ENCODE measurements at regions not wholly inside any gene's neighbourhood (a gene's known extent, or its start where the extent isn't known, plus 50 kb on each side); places are given as distances from the start of the nearest gene placed in this dataset.

DNA sequence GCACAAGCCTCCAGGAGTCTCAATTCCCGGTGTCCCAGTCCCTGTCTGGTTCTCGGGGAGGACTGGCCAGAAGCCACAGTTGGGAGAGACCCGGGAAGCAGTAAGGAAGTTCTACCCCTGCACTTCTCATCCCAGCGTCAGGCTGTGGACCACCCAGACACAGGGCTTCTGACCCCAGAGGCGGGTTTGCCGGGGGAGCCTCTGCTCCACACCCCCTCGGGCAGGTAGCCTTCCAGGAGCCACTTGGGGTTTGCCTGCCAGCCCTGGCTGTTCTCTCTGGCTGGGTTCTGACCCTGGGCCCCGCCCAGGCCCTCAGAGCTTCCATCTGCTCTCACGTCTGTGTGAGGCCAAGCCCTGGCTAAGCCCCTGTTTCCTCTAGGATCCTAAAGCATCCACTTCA is 94.4 kb upstream of the GPC1 start:
- Histone ChIP-seq H3K4me1 (ENCODE audit: insufficient read depth, low read length) (no peaks in the 10 kb centered on the region), H3K4me3 (ENCODE audit: low read depth in 1 of 2, low read length in 2 of 2) (no peak overlapping the region), H3K36me3 (ENCODE audit: insufficient read depth, low read length) (no peaks in the 10 kb centered on the region), H3K27ac (ENCODE audit: low read depth, low read length) (no peak overlapping the region), H3K9me3 (ENCODE audit: low read length) (no peaks in the 10 kb centered on the region), H3K9ac (ENCODE audit: low read length) (no peak overlapping the region), H3K27me3 (ENCODE audit: control insufficient read depth in 1 of 2, insufficient read depth in 2 of 2, low read length in 2 of 2) (no peaks in the 10 kb centered on the region)

DNA sequence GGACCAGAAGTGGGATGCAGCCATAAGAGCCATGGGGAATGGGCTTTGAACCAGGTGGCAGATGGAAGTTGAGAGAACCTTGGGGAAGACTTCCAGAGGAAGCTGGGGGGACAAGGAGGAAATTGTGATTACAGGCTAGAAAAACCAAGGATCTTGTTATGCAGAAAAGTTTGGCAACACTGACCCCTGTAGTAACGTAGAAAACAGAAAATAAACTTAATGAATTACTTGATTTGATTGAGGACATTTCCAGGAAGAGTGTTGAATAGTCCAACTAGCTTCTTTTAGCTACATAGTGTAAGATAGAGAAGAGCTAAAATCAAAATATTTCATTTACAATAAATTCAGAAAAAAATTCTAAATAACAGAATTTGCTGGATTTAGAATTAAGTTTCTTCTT is 91.9 kb upstream of the GPC1 start:
- Histone ChIP-seq H3K9me3 (ENCODE audit: low read length) (no peaks in the 10 kb centered on the region), H3K27ac (ENCODE audit: low read depth, low read length) (no peak overlapping the region), H3K4me3 (ENCODE audit: low read depth in 1 of 2, low read length in 2 of 2) (no peak overlapping the region), H3K4me1 (ENCODE audit: insufficient read depth, low read length) (no peaks in the 10 kb centered on the region), H3K9ac (ENCODE audit: low read length) (no peak overlapping the region), H3K36me3 (ENCODE audit: insufficient read depth, low read length) (no peaks in the 10 kb centered on the region), H3K27me3 (ENCODE audit: control insufficient read depth in 1 of 2, insufficient read depth in 2 of 2, low read length in 2 of 2) (no peaks in the 10 kb centered on the region)

DNA sequence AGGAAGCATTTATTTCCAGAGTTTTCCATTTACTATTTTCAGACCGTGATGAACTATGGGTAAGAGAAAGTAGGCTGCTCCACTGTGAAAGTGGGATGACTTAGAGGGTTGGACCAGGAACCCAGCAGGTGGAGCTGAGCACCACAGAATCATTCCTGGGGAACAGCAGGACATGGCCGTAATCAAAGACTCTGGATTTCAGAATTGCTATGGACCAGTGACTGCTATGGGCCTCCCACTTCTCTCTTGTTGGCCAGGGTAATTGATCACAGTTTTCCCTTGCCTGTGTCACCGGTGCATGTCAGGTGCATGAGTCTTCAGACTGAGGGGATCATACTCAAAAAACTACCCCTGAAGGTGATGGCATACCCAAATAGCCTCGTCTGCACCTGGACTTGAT is 90.6 kb upstream of the GPC1 start:
- Histone ChIP-seq H3K4me3 (ENCODE audit: low read depth in 1 of 2, low read length in 2 of 2) (no peak overlapping the region), H3K27ac (ENCODE audit: low read depth, low read length) (no peak overlapping the region), H3K4me1 (ENCODE audit: insufficient read depth, low read length) (no peaks in the 10 kb centered on the region), H3K9me3 (ENCODE audit: low read length) (no peaks in the 10 kb centered on the region), H3K9ac (ENCODE audit: low read length) (no peak overlapping the region), H3K36me3 (ENCODE audit: insufficient read depth, low read length) (no peaks in the 10 kb centered on the region), H3K27me3 (ENCODE audit: control insufficient read depth in 1 of 2, insufficient read depth in 2 of 2, low read length in 2 of 2) (no peaks in the 10 kb centered on the region)

DNA sequence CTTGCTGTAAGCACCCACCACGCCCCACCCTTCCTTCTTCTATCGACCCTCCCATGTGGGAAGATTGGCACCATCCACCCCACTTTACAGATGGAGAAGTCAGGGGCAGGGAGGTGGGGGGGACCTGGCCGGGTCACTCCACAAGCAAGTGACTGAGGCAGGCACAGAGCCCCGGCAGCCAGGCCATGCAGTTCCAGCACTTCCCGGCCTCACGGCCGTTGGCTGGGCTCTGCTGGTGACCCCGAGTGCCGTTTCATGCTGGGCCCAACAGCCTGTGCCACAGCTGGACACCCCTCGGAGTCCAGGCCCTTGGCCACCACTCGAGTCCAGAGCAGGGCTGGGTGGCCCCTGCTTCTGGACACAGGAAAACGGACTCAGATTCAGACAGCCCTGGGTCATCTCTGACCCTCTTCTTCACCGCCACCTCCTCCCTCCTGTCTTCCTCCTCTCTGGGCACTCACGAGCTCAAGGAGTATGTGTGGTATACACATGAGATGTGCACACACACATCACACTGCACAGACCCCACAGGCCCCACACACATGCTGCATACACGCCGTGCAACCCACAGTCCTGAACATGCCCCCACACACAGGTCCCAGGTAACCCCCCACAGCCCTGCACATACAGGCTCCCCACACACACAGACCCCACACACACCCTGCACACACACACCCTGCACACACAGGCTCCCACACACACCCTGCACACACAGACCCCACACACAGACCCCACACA is 89.3 kb upstream of the GPC1 start:
- H3K27me3 ChIP-seq (ENCODE audit: control insufficient read depth in 1 of 2, insufficient read depth in 2 of 2, low read length in 2 of 2) = no peaks in the 10 kb centered on the region
- H3K4me3 ChIP-seq (ENCODE audit: low read depth in 1 of 2, low read length in 2 of 2) = no peak overlapping the region
- H3K36me3 ChIP-seq (ENCODE audit: insufficient read depth, low read length) = no peaks in the 10 kb centered on the region
- H3K9me3 ChIP-seq (ENCODE audit: low read length) = no peaks in the 10 kb centered on the region
- no peak overlapping the region for H3K9ac ChIP-seq (ENCODE audit: low read length)
- H3K4me1 ChIP-seq (ENCODE audit: insufficient read depth, low read length) = no peaks in the 10 kb centered on the region
- H3K27ac ChIP-seq (ENCODE audit: low read depth, low read length) = no peak overlapping the region

DNA sequence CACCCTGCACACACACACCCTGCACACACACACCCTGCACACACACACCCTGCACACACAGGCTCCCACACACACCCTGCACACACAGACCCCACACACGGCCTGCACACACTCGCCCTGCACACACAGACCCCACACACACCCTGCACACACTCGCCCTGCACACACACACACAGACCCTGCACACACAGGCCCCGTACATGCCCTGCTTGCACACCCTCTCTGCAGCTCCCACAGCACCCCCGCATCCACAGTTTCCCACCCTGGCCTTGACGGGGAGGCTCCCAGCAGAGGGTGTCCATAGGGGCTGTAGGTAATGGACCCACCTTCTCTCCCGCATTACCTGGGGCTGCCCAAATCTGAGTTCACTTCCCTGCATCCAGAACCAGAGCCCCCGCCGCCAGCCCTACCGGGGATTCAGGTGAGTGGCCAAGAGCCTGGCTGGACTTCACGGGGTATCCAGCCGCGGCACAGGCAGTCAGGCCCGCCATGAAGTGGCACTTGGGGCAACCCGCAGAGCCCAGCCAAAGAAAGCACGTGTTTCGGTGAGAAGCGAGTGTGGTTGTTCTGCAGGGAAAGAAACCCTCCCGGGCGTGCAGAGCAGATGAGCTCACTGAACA is 88.6 kb upstream of the GPC1 start:
- Histone ChIP-seq H3K27me3 (ENCODE audit: control insufficient read depth in 1 of 2, insufficient read depth in 2 of 2, low read length in 2 of 2) (no peaks in the 10 kb centered on the region), H3K4me3 (ENCODE audit: low read depth in 1 of 2, low read length in 2 of 2) (no peak overlapping the region), H3K9ac (ENCODE audit: low read length) (no peak overlapping the region), H3K27ac (ENCODE audit: low read depth, low read length) (no peak overlapping the region), H3K9me3 (ENCODE audit: low read length) (no peaks in the 10 kb centered on the region), H3K36me3 (ENCODE audit: insufficient read depth, low read length) (no peaks in the 10 kb centered on the region), H3K4me1 (ENCODE audit: insufficient read depth, low read length) (peaks cover 5% of the 10 kb centered on the region)

DNA sequence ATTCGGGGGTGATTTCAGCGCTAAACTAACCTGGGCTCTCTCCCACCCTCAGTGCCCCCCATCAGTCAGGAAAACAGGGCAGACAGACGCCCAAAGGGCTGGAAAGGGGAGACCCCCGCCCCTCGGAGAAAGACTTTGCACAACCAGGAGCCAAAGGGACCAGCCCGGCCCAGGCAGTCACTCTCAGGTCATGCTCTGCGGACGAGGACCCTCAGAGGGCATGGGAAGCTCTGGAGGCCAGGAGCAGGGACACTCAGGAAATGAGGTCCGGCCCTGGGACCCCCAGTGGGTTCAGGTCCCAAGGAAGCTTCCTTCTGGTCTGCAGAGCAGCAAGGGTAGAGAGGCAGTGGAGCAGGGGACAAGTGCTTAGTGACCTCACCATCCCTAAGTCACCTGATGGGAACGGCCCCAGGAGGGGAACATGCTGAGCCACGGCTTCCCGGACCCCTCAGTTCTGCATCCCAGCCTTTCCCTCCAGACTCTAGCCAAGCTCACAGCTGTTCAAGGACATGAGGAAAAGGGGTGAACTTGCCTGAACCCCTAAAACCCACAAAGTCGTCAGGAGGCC is 88.0 kb upstream of the GPC1 start:
- no peak overlapping the region for H3K27ac ChIP-seq (ENCODE audit: low read depth, low read length)
- H3K27me3 ChIP-seq (ENCODE audit: control insufficient read depth in 1 of 2, insufficient read depth in 2 of 2, low read length in 2 of 2) = no peaks in the 10 kb centered on the region
- no peak overlapping the region for H3K9ac ChIP-seq (ENCODE audit: low read length)
- peaks cover 11% of the 10 kb centered on the region for H3K4me1 ChIP-seq (ENCODE audit: insufficient read depth, low read length)
- no peak overlapping the region for H3K4me3 ChIP-seq (ENCODE audit: low read depth in 1 of 2, low read length in 2 of 2)
- no peaks in the 10 kb centered on the region for H3K9me3 ChIP-seq (ENCODE audit: low read length)
- no peaks in the 10 kb centered on the region for H3K36me3 ChIP-seq (ENCODE audit: insufficient read depth, low read length)

DNA sequence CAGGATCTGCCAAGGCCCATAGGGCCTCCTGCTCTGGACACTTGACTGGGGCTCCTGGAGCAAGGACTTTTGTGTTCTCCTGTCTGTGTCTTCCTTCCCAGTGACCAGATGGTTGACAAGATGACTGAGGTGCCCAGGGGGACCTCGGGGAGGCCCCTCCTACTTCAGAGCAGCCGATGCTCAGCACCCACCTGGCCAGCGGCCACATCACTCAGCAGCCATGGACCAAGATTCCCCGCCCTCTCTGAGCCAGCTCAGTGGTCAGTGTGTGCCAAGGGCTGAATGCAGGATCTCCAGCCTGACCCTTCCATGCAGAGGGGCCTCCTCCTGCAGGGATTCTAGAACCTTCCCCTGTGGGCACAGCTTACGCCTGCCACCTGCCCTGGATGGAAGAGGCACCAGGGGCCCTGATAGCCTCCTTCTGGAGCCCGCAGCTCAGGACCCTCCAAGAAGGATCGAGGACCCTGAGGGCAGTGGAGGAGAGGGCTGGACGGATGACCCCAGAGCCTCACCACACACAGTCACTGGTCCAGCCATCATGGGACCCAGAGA is 87.4 kb upstream of the GPC1 start:
- no peaks in the 10 kb centered on the region for H3K27me3 ChIP-seq (ENCODE audit: control insufficient read depth in 1 of 2, insufficient read depth in 2 of 2, low read length in 2 of 2)
- H3K4me3 ChIP-seq (ENCODE audit: low read depth in 1 of 2, low read length in 2 of 2) = no peak overlapping the region
- H3K36me3 ChIP-seq (ENCODE audit: insufficient read depth, low read length) = no peaks in the 10 kb centered on the region
- no peaks in the 10 kb centered on the region for H3K9me3 ChIP-seq (ENCODE audit: low read length)
- no peak overlapping the region for H3K27ac ChIP-seq (ENCODE audit: low read depth, low read length)
- H3K9ac ChIP-seq (ENCODE audit: low read length) = no peak overlapping the region
- H3K4me1 ChIP-seq (ENCODE audit: insufficient read depth, low read length) = peaks cover 17% of the 10 kb centered on the region

DNA sequence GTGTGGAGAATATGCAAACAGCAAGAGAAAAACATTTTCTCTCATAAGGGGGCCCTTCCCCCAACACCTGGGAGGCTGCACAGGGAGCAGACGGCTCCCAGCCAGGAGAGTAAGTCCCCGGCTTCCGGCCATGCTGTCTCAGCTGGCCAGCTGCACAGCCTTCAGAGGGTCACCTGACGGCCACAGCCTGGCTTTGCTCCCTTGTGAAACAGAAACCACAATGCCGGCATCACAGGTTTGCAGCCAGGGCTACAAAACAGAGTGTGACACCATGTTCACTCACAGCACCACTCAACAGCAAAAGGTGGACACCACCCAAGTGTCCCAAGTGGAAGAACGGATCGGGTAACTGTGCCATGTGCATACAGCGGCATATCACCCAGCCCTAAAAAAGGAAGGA is 86.9 kb upstream of the GPC1 start:
- Histone ChIP-seq H3K9me3 (ENCODE audit: low read length) (no peaks in the 10 kb centered on the region), H3K4me1 (ENCODE audit: insufficient read depth, low read length) (peaks cover 18% of the 10 kb centered on the region), H3K9ac (ENCODE audit: low read length) (no peak overlapping the region), H3K36me3 (ENCODE audit: insufficient read depth, low read length) (no peaks in the 10 kb centered on the region), H3K27ac (ENCODE audit: low read depth, low read length) (no peak overlapping the region), H3K27me3 (ENCODE audit: control insufficient read depth in 1 of 2, insufficient read depth in 2 of 2, low read length in 2 of 2) (no peaks in the 10 kb centered on the region), H3K4me3 (ENCODE audit: low read depth in 1 of 2, low read length in 2 of 2) (no peak overlapping the region)

DNA sequence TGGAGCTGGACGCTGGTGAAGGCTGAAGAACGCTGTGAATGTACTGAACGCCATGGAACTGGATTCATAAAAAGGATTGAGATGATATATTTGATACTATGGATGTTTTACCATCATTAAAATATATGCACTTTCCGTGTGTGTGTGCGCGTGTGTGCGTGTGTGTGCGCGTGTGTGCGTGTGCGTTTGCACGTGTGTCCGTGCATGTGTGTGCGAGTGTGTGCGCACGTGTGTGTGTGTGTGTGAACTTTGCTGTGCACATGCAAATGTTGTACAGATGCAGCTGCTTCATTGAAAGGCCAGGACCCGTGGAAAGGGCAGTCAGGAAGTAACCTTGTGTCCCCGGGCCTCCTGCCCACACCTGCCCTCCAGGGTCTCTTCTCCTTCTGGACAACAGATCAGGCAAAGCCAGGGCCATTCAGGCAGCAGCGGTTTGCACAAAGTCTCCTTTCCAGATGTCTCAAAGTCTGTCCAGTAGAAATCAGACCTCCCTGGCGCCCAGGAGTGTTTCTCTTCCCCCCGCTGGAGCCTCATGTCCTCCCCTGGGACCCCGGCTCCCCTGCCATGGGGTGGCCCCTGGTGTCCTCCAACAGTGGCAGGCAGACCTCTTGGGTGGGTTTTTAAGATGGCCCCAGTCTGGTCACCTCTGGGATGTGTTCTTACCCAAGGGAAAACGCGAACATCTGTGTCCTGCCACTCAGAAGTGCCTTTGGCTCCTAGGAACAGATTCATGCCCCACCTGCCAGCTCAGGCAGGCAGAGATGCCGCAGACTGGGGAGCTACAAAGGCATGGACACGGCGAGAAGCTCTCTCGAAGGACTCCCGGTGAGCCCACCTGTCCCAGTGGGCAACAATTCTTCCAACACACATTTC is 86.1 kb upstream of the GPC1 start:
- Histone ChIP-seq H3K27me3 (ENCODE audit: control insufficient read depth in 1 of 2, insufficient read depth in 2 of 2, low read length in 2 of 2) (no peaks in the 10 kb centered on the region), H3K9me3 (ENCODE audit: low read length) (no peaks in the 10 kb centered on the region), H3K9ac (ENCODE audit: low read length) (no peak overlapping the region), H3K36me3 (ENCODE audit: insufficient read depth, low read length) (no peaks in the 10 kb centered on the region), H3K4me3 (ENCODE audit: low read depth in 1 of 2, low read length in 2 of 2) (no peak overlapping the region), H3K27ac (ENCODE audit: low read depth, low read length) (no peak overlapping the region), H3K4me1 (ENCODE audit: insufficient read depth, low read length) (peaks cover 18% of the 10 kb centered on the region)

DNA sequence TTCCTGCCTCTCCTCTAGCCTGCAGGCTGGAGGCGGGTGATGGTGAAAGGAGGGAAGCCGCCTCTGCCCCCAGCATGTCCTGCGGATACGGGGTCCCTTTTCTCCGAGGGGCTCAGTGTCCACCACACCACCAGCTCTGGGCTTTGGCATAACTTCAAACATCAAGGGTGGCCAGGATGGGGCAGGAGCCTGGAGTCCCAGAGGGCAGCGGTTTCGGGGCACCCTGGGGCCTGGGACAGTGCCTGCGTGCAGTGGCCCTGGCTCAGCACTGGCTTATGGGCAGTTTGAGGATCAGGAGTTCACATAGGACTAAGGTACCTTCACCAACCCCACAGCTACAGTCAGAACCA is 85.5 kb upstream of the GPC1 start:
- H3K9me3 ChIP-seq (ENCODE audit: low read length) = no peaks in the 10 kb centered on the region
- peaks cover 18% of the 10 kb centered on the region for H3K4me1 ChIP-seq (ENCODE audit: insufficient read depth, low read length)
- no peak overlapping the region for H3K9ac ChIP-seq (ENCODE audit: low read length)

DNA sequence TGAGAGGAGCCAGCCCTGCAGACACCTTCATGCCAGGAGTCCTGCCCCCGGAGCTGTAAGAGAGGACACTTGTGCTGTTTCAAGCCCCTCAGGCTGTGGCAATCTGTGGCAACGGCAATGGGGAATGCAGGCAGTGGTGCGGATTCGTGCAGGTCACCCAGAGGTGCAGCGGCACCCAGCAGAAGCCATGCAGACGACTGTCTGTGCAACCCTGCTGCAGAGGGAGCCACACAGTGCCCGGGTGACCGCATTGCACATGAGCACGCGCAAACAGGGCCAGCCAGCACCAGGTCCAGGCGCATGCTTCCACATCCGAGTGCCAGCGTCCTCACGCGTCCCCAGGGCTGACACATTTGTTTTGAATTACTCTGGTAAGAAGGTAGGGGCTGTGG is 84.8 kb upstream of the GPC1 start:
- H3K9ac ChIP-seq (ENCODE audit: low read length) = no peak overlapping the region
- H3K4me1 ChIP-seq (ENCODE audit: insufficient read depth, low read length) = peaks cover 18% of the 10 kb centered on the region
- H3K27me3 ChIP-seq (ENCODE audit: control insufficient read depth in 1 of 2, insufficient read depth in 2 of 2, low read length in 2 of 2) = no peaks in the 10 kb centered on the region
- no peak overlapping the region for H3K27ac ChIP-seq (ENCODE audit: low read depth, low read length)
- H3K36me3 ChIP-seq (ENCODE audit: insufficient read depth, low read length) = no peaks in the 10 kb centered on the region
- no peaks in the 10 kb centered on the region for H3K9me3 ChIP-seq (ENCODE audit: low read length)
- H3K4me3 ChIP-seq (ENCODE audit: low read depth in 1 of 2, low read length in 2 of 2) = no peak overlapping the region

More for the DNA sequence above, 85.5 kb upstream of the GPC1 start:
- Histone ChIP-seq H3K4me3 (ENCODE audit: low read depth in 1 of 2, low read length in 2 of 2) (no peak overlapping the region), H3K36me3 (ENCODE audit: insufficient read depth, low read length) (no peaks in the 10 kb centered on the region), H3K27me3 (ENCODE audit: control insufficient read depth in 1 of 2, insufficient read depth in 2 of 2, low read length in 2 of 2) (no peaks in the 10 kb centered on the region), H3K27ac (ENCODE audit: low read depth, low read length) (no peak overlapping the region)

All from muscle layer of colon (tissue), 2 donors.